ENCODE measurements at regions not wholly inside any gene's neighbourhood (a gene's known extent, or its start where the extent isn't known, plus 50 kb on each side); places are given as distances from the start of the nearest gene placed in this dataset.

- TF ChIP-seq HNF4A (conservative IDR thresholded peaks at IDR 0.05) (no peak), NR2F2 (IDR thresholded peaks at IDR 0.05) (no peak), GABPA (IDR thresholded peaks at IDR 0.05 in 1 of 2, conservative IDR thresholded peaks at IDR 0.05 in 1 of 2) (no peak), FOXA1 (IDR thresholded peaks at IDR 0.05) (no peak), JUND (IDR thresholded peaks at IDR 0.05) (no peak), RAD21 (IDR thresholded peaks at IDR 0.05) (no peak), ATF3 (IDR thresholded peaks at IDR 0.05) (no peak), YY1 (IDR thresholded peaks at IDR 0.05) (no peak), SP1 (IDR thresholded peaks at IDR 0.05) (no peak), MAX (IDR thresholded peaks at IDR 0.05) (no peak), CTCF (IDR thresholded peaks at IDR 0.05; ENCODE audit: low read depth, low read length, missing input control) (no peak)
- TF ChIP-seq, protein P1, sequence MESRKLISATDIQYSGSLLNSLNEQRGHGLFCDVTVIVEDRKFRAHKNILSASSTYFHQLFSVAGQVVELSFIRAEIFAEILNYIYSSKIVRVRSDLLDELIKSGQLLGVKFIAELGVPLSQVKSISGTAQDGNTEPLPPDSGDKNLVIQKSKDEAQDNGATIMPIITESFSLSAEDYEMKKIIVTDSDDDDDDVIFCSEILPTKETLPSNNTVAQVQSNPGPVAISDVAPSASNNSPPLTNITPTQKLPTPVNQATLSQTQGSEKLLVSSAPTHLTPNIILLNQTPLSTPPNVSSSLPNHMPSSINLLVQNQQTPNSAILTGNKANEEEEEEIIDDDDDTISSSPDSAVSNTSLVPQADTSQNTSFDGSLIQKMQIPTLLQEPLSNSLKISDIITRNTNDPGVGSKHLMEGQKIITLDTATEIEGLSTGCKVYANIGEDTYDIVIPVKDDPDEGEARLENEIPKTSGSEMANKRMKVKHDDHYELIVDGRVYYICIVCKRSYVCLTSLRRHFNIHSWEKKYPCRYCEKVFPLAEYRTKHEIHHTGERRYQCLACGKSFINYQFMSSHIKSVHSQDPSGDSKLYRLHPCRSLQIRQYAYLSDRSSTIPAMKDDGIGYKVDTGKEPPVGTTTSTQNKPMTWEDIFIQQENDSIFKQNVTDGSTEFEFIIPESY (IDR thresholded peaks at IDR 0.05): no peak
- TF ChIP-seq, protein P2, sequence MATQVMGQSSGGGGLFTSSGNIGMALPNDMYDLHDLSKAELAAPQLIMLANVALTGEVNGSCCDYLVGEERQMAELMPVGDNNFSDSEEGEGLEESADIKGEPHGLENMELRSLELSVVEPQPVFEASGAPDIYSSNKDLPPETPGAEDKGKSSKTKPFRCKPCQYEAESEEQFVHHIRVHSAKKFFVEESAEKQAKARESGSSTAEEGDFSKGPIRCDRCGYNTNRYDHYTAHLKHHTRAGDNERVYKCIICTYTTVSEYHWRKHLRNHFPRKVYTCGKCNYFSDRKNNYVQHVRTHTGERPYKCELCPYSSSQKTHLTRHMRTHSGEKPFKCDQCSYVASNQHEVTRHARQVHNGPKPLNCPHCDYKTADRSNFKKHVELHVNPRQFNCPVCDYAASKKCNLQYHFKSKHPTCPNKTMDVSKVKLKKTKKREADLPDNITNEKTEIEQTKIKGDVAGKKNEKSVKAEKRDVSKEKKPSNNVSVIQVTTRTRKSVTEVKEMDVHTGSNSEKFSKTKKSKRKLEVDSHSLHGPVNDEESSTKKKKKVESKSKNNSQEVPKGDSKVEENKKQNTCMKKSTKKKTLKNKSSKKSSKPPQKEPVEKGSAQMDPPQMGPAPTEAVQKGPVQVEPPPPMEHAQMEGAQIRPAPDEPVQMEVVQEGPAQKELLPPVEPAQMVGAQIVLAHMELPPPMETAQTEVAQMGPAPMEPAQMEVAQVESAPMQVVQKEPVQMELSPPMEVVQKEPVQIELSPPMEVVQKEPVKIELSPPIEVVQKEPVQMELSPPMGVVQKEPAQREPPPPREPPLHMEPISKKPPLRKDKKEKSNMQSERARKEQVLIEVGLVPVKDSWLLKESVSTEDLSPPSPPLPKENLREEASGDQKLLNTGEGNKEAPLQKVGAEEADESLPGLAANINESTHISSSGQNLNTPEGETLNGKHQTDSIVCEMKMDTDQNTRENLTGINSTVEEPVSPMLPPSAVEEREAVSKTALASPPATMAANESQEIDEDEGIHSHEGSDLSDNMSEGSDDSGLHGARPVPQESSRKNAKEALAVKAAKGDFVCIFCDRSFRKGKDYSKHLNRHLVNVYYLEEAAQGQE (IDR thresholded peaks at IDR 0.05): no peak
- Histone ChIP-seq H3K36me3 (ENCODE audit: control insufficient read depth in 4 of 4, insufficient read depth in 3 of 4, low read depth in 1 of 4, low read length in 3 of 4) (no peaks in the 10 kb centered on the region), H3K27me3 (ENCODE audit: control insufficient read depth in 4 of 4, insufficient read depth in 4 of 4, low read length in 3 of 4) (peaks cover 0 to 2% (median 0%) of the 10 kb centered on the region in 4 donors), H3K4me3 (ENCODE audit: low read depth in 1 of 3, low read length in 3 of 3) (no peak overlapping the region), H3K9ac (ENCODE audit: low read depth in 1 of 2, low read length in 2 of 2) (no peak overlapping the region), H3K4me1 (ENCODE audit: control insufficient read depth in 4 of 4, insufficient read depth in 4 of 4, low read length in 3 of 4) (no peaks in the 10 kb centered on the region), H3K9me3 (ENCODE audit: control insufficient read depth in 4 of 4, low read length in 3 of 4) (peaks cover 0 to 5% (median 3%) of the 10 kb centered on the region in 4 donors), H3K27ac (ENCODE audit: low read depth in 1 of 2, low read length in 2 of 2) (no peak overlapping the region)
- WGBS: 76% methylated on average over 2 of the region's 2 CpGs
- DNase-seq (ENCODE audit: low spot score): no peak
Measured at GRCh38 chr12:118750666-118751065, 230.7 kb upstream of the SRRM4 start.

DNA sequence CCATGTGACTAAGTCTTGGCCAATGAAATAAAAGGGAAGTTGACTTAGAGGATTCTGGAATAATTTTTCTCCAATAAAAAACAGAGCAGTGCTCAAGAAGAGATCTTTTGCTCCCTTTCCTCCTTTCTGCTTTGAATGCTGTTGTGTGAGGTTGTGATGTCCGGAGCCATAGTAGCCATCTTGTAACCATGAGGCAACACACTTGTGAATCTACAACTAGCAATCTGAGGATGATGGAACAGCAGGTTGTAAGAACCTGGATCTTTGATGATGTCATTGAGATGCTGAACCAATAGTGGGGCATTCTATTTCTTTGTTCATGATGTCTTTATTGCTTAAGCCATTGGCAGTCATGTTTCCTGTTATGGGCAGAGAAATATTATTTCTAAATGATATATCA is 230.0 kb upstream of the SRRM4 start:
- no peaks in the 10 kb centered on the region for H3K4me1 ChIP-seq (ENCODE audit: control insufficient read depth in 4 of 4, insufficient read depth in 4 of 4, low read length in 3 of 4)
- 80% methylated on average over 1 of the region's 1 CpG for WGBS
- no peak for DNase-seq (ENCODE audit: low spot score)
- no peak overlapping the region for H3K27ac ChIP-seq (ENCODE audit: low read depth in 1 of 2, low read length in 2 of 2)
- peaks cover 0 to 5% (median 3%) of the 10 kb centered on the region in 4 donors for H3K9me3 ChIP-seq (ENCODE audit: control insufficient read depth in 4 of 4, low read length in 3 of 4)
- peaks cover 0 to 2% (median 0%) of the 10 kb centered on the region in 4 donors for H3K27me3 ChIP-seq (ENCODE audit: control insufficient read depth in 4 of 4, insufficient read depth in 4 of 4, low read length in 3 of 4)
- H3K9ac ChIP-seq (ENCODE audit: low read depth in 1 of 2, low read length in 2 of 2): no peak overlapping the region
- no peaks in the 10 kb centered on the region for H3K36me3 ChIP-seq (ENCODE audit: control insufficient read depth in 4 of 4, insufficient read depth in 3 of 4, low read depth in 1 of 4, low read length in 3 of 4)
- H3K4me3 ChIP-seq (ENCODE audit: low read depth in 1 of 3, low read length in 3 of 3): no peak overlapping the region
- TF ChIP-seq GABPA (IDR thresholded peaks at IDR 0.05 in 1 of 2, conservative IDR thresholded peaks at IDR 0.05 in 1 of 2) (no peak), CTCF (IDR thresholded peaks at IDR 0.05; ENCODE audit: low read depth, low read length, missing input control) (no peak), RXRA (IDR thresholded peaks at IDR 0.05) (no peak), NR2F2 (IDR thresholded peaks at IDR 0.05) (no peak), HNF4G (IDR thresholded peaks at IDR 0.05) (no peak), ATF3 (IDR thresholded peaks at IDR 0.05) (no peak), EGR1 (IDR thresholded peaks at IDR 0.05; ENCODE audit: low read depth in 2 of 2) (no peak), TAF1 (conservative IDR thresholded peaks at IDR 0.05) (no peak), MAX (IDR thresholded peaks at IDR 0.05) (no peak)
- TF ChIP-seq, protein P2 (IDR thresholded peaks at IDR 0.05): no peak
